HG02970 (cell line): ENCODE measurements at regions not wholly inside any gene's neighbourhood (a gene's known extent, or its start where the extent isn't known, plus 50 kb on each side); places are given as distances from the start of the nearest gene placed in this dataset.
"Not testable (repeated sequence)": the region's sequence is repeated elsewhere in the genome, so short reads cannot be mapped to it uniquely, and the experiment has no call there.

Source experiments
- ATAC-seq: cut with Tn5 transposase; IDR thresholded peaks from one replicate; pipeline ENCODE4 v1.9.1; 2021; ENCODE audit warnings: mild to moderate bottlenecking, moderate library complexity, moderate number of reproducible peaks; ENCODE audit not compliant: unreplicated experiment, low FRiP score

- no peak for ATAC-seq
These were observed 950.7 kb upstream of the FANCL start for GRCh38 chr2:59191781-59192180.

DNA sequence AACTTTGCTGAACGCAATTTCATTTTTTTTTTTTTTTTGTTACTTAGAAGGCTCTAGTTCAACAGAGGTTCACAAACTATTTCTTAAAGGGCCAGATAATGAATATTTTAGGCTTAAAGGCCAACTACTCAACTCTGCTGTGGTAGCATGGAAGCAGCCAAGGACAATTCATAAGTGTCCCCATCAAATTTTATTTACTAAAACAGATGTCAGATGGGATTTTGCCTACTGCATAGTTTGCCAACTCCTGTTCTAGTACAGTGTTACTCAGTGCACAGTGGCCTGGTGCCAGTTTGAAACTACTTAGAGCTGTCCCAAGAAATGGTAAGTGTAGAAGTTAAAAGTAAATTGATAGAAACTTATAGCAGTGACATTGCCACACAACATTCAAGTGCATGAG is 949.4 kb upstream of the FANCL start:
- ATAC-seq, result no peak

GRCh38 chr2:59184276-59185020 is 943.3 kb upstream of the FANCL start:
- no peak for ATAC-seq

- ATAC-seq, result no peak
These were observed 941.9 kb upstream of the FANCL start for GRCh38 chr2:59183070-59183469.

DNA sequence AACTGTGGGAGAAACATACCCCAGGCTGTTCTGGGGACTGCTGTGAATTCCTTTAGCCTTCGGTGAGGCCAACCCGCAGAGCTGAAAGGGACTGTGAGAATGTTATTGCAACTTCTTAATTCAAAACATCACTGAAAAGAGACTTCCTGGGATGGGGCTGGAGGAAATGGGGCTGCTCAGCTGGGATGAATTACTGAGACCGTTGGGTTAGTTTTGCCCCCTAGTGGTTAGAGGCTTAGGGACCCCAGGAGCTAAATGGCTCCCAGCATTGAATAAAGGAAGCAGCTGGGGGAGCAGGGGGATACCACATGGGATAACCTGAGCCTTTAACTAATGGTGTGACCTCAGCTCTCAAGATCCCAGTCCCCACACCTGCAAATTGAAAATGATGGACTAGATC is 941.1 kb upstream of the FANCL start:
- peak; percentile 62 for ATAC-seq

GRCh38 chr2:59181347-59181746 is 940.2 kb upstream of the FANCL start:
- ATAC-seq, result no peak

- no peak for ATAC-seq
These were observed 939.5 kb upstream of the FANCL start for GRCh38 chr2:59180621-59181020.

- no peak for ATAC-seq
These were observed 939.0 kb upstream of the FANCL start for GRCh38 chr2:59180111-59180510.

DNA sequence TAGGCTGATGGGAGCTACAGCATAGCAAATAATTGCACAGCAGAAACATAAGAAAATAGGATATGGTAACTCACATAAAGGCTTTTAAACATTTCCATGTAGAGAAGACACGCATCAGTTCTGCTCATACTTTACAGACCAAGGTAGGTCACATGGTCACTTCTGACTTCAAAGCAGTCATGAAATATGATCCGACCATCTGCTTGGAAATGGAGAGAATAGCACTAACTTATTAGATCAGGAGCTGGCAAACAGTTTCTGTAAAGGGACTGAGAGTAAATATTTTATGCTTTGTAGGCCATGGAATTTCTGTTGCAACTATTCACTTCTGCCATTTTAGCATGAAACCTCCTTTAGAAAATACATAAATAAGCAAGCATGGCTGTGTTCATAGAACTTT is 936.6 kb upstream of the FANCL start:
- ATAC-seq, result no peak

GRCh38 chr2:59176737-59177136 is 935.6 kb upstream of the FANCL start:
- no peak for ATAC-seq

GRCh38 chr2:59174536-59175243 is 933.6 kb upstream of the FANCL start:
- ATAC-seq, result no peak

DNA sequence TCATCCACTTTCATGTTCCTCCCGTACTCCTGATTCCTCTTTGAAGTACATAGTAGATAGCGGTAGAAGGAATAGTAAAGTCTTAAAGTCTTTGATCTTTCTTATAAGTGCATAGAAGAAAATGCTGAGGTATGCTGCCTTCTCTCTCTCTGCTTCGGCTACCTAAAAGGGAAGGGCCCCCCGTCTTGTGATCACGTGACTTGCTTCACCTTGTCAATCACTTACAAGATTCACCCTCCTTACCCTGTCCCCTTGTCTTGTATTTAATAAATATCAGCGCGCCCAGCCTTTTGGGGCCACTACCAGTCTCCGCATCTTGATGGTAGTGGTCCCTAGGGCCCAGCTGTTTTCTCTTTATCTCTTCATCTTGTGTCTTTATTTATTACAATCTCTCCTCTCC is 932.2 kb upstream of the FANCL start:
- ATAC-seq, result no peak

DNA sequence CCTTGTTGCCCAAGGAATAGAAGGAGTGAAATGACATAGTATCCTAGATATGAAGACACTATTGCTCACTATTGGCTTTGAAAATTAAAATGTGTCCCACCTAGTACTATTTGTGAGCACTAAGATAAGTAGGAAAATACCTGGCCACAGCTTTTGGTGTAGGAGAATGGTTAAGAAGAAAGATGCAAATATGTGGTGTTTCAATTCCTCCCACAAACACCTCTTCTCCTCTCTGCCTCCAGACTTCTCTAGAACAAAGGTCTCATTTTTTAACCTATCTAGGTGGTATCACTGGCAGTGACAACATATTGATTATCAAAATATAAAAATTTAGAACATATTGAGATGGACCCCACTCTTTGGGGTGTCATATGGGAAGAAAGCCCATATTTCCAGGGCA is 929.9 kb upstream of the FANCL start:
- ATAC-seq, result no peak

GRCh38 chr2:59168766-59169165 is 927.6 kb upstream of the FANCL start:
- ATAC-seq, result no peak

GRCh38 chr2:59167514-59167913 is 926.4 kb upstream of the FANCL start:
- no peak for ATAC-seq

- ATAC-seq, result not testable (repeated sequence)
These were observed 916.8 kb upstream of the FANCL start for GRCh38 chr2:59157908-59158307.

- no peak for ATAC-seq
These were observed 910.7 kb upstream of the FANCL start for GRCh38 chr2:59151805-59152204.

DNA sequence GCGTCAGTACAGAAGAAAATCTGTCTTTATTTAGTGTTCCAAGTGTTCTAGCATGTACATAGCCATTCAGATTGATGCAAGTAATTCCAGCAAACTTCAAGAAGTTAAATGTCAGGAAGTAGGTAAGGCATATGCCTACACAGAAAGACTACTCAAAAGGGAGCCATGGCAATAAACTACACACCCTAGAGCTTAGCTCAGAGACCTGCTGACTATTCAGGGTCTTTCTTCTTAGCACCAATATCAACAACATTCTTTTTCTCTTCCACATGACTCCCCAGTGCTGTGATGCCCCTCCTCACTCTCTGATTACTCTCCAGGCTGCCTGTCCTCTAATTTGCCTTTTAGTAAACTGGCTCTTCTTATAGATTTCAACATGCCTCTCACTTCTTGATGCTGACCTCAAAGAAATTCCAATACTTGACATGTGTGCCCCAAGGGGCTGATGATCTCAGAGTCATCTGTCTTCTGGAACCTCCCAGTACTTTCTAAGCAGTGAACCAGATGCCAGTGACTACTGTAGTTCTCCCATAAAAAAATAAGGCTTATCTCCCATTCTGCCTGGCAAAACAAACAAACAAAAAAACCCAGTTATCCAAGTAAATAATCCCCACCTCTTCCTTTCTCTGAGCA is 909.2 kb upstream of the FANCL start:
- no peak for ATAC-seq

DNA sequence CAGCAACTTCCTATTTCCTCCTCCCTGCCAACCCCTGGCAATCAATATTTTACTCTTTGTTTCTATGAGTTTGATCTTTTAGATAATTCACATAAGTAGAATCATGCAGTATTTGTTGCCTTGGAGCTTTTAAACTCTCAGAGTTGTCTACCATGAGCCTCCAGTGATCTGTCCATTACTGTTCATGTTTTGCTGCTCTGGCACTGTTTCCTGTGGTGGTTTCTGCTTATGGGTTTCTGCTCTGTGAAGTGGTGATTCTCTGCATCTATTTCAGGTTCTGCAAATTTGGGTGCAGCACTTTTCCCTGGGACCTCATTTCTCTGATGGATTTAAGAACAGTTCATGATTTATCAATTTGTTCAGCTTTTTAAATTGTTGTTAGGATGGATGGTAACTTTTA is 908.1 kb upstream of the FANCL start:
- ATAC-seq, result no peak

GRCh38 chr2:59112258-59112657 is 871.1 kb upstream of the FANCL start:
- ATAC-seq, result no peak

- ATAC-seq, result no peak
These were observed 855.8 kb upstream of the FANCL start for GRCh38 chr2:59096973-59097372.

DNA sequence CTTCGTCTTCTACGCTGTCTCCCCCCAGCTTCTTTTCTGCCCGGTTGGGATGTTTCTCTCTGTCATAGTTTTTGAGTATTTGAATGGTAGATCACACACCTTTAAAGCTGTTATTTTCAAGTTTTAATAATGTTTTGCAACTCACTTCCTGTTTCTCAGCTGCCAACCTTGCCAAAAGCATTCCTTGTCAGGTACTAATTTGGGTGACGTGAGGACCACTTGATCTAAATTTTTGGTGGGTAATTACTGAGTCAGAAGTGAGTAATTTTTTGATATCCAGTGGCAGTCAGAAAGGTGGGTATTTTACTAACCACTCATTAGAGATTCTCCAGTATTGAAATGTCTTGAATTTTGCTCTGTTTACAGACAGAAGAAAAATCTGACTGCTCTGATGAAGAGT is 852.4 kb upstream of the FANCL start:
- no peak for ATAC-seq
